HG02759 (cell line): ENCODE measurements at regions not wholly inside any gene's neighbourhood (a gene's known extent, or its start where the extent isn't known, plus 50 kb on each side); places are given as distances from the start of the nearest gene placed in this dataset.

ENCODE experiments used
- ATAC-seq: cut with Tn5 transposase; IDR thresholded peaks from one replicate; pipeline ENCODE4 v1.9.1; 2021; ENCODE audit warnings: mild to moderate bottlenecking, moderate library complexity; ENCODE audit not compliant: unreplicated experiment

GRCh38 chr15:31261266-31262142 lies 65.1 kb upstream of the KLF13 start:
- ATAC-seq = no peak

GRCh38 chr15:31262143-31262530 lies 64.5 kb upstream of the KLF13 start:
- no peak for ATAC-seq

GRCh38 chr15:31262901-31263671 lies 63.5 kb upstream of the KLF13 start:
- ATAC-seq = peak; percentile 23

GRCh38 chr15:31263751-31264558 lies 62.7 kb upstream of the KLF13 start:
- peak; percentile 34 for ATAC-seq

- ATAC-seq = no peak
Observed at GRCh38 chr15:31264559-31265089, 62.0 kb upstream of the KLF13 start.

GRCh38 chr15:31265090-31265870 lies 61.4 kb upstream of the KLF13 start:
- ATAC-seq = peak; percentile 0

- peak; percentile 58 for ATAC-seq
Observed at GRCh38 chr15:31265871-31266711, 60.5 kb upstream of the KLF13 start.

GRCh38 chr15:31266712-31267111 lies 59.9 kb upstream of the KLF13 start:
- ATAC-seq = peak; percentile 18

- ATAC-seq = no peak
Observed at GRCh38 chr15:31267161-31268107, 59.2 kb upstream of the KLF13 start.

- no peak for ATAC-seq
Observed at GRCh38 chr15:31268108-31268501, 58.5 kb upstream of the KLF13 start.

GRCh38 chr15:31268911-31269784 lies 57.5 kb upstream of the KLF13 start:
- no peak for ATAC-seq

- no peak for ATAC-seq
Observed at GRCh38 chr15:31269816-31270575, 56.6 kb upstream of the KLF13 start.

- no peak for ATAC-seq
Observed at GRCh38 chr15:31270767-31271166, 55.9 kb upstream of the KLF13 start.

GRCh38 chr15:31271224-31271635 lies 55.4 kb upstream of the KLF13 start:
- no peak for ATAC-seq

- no peak for ATAC-seq
Observed at GRCh38 chr15:31271711-31272557, 54.7 kb upstream of the KLF13 start.
